ENCODE measurements at regions not wholly inside any gene's neighbourhood (a gene's known extent, or its start where the extent isn't known, plus 50 kb on each side); places are given as distances from the start of the nearest gene placed in this dataset.

DNA sequence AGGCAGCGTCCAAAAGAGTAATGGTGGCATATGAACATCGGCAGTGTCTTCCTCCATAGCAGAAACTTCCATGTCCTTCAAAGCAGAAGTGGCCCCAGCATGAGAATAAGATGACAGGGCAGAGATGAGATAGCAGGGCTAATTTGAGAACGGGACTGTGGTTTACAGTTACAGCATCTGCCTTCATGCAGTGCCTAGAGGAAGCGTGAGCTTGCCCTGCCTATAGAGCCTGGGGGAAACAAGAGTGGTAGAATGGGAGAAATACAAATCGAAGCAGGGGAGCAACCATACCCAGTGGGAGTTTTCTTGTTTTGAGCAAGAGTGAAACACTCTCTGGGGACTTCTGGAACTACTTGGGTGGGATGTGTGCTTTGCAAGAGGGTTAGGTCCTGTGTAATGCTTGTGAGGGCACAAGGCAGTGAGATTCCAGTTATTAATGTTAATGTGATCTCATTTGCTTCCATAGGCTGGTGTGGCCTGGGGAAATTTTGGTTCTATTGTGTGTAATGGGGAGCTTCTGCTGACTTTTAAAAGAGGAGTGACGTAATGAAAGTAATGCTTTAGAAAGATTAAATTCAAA, 616.9 kb downstream of the ZIC1 start:
- Mint-ChIP-seq H3K9me3 (peaks cover 4% of the 10 kb centered on the region), H3K36me3 (ENCODE audit: low read depth) (peaks cover 4% of the 10 kb centered on the region), H3K4me3 (no peak overlapping the region), H3K27ac (ENCODE audit: unreplicated experiment) (no peak overlapping the region), H3K4me1 (no peaks in the 10 kb centered on the region), H3K27me3 (ENCODE audit: low read depth) (no peaks in the 10 kb centered on the region)
- TF ChIP-seq CTCF (conservative IDR thresholded peaks at IDR 0.05), result no peak
- DNase-seq (ENCODE audit: low read depth, low spot score), result no peak

- Mint-ChIP-seq H3K4me3 (no peak overlapping the region), H3K36me3 (ENCODE audit: low read depth) (no peaks in the 10 kb centered on the region), H3K27ac (ENCODE audit: unreplicated experiment) (no peak overlapping the region), H3K27me3 (ENCODE audit: low read depth) (no peaks in the 10 kb centered on the region), H3K4me1 (no peaks in the 10 kb centered on the region), H3K9me3 (no peaks in the 10 kb centered on the region)
- no peak for TF ChIP-seq CTCF (conservative IDR thresholded peaks at IDR 0.05)
- DNase-seq (ENCODE audit: low read depth, low spot score), result no peak
These were observed 621.8 kb downstream of the ZIC1 start for GRCh38 chr3:148030975-148031374.

- Mint-ChIP-seq H3K9me3 (no peaks in the 10 kb centered on the region), H3K4me3 (no peak overlapping the region), H3K27me3 (ENCODE audit: low read depth) (no peaks in the 10 kb centered on the region), H3K4me1 (peaks cover 6% of the 10 kb centered on the region), H3K36me3 (ENCODE audit: low read depth) (no peaks in the 10 kb centered on the region), H3K27ac (ENCODE audit: unreplicated experiment) (no peak overlapping the region)
- DNase-seq (ENCODE audit: low read depth, low spot score), result no peak
- TF ChIP-seq CTCF (conservative IDR thresholded peaks at IDR 0.05), result no peak
These were observed 625.2 kb downstream of the ZIC1 start for GRCh38 chr3:148034353-148034752.

DNA sequence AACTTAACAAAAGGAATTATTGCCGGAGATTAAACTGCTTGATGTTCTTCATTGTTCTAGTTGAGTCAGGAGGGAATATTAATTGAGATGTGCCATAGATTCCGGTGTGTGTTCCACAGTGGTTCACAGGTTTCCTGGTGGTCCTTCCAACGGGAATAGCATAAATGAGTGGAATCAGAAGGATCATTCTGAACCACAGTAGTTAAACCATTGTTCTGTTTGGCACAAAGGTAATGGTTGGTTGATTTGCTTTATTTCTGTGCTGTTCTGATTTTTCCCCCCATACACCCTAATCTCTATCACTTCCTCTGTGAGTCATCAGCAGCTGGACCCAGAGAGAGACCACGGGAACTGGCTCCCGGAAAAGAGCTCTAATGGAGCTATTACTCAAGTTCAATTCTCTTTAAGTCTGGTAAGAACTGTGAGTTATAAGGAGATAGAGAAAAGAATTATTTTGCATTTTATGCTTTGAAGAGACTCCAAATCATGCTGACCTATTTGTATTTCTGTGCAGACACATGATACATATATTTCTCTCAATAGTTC, 627.2 kb downstream of the ZIC1 start:
- peaks cover 6% of the 10 kb centered on the region for H3K4me1 Mint-ChIP-seq
- DNase-seq (ENCODE audit: low read depth, low spot score), result no peak
- no peak overlapping the region for H3K4me3 Mint-ChIP-seq
- H3K36me3 Mint-ChIP-seq (ENCODE audit: low read depth), result no peaks in the 10 kb centered on the region
- no peak for TF ChIP-seq CTCF (conservative IDR thresholded peaks at IDR 0.05)
- H3K27me3 Mint-ChIP-seq (ENCODE audit: low read depth), result no peaks in the 10 kb centered on the region
- no peaks in the 10 kb centered on the region for H3K9me3 Mint-ChIP-seq
- no peak overlapping the region for H3K27ac Mint-ChIP-seq (ENCODE audit: unreplicated experiment)

DNA sequence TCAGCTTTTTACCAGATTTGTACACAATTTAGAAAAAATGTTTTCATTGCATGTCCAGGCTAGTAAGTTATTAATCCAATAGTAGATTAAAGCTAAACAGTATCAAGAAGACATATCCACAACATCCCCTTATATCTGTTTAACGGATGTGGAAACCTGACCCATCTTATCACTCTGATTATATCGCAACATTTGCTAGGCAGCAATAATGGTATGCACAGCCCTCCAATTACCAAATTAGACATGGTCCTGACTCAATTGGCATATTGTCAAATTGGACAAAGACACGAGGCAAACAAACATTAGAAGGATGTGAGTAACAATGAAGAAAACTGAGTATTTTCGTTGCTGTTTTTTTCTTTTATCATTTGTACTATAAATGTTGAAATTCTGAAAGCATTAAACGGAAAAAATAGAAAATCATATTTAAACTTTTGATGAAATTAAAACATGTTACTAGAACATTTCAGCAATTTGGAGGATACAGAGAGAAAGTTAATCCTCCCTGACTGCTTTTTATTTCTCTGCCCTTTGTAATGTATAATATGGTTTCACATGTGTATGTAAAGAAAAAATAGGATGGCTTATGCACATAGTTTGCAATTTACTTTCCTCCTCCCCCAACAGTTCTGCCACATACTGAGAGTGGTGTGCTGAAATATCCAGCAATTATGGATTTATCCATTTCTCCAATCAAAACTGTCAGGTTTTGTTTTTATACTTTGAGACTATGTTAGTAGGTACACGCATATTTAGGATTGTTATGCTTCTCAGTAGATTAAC, 633.7 kb downstream of the ZIC1 start:
- TF ChIP-seq CTCF (conservative IDR thresholded peaks at IDR 0.05), result no peak
- no peak for DNase-seq (ENCODE audit: low read depth, low spot score)
- H3K4me3 Mint-ChIP-seq, result no peak overlapping the region
- H3K27ac Mint-ChIP-seq (ENCODE audit: unreplicated experiment), result no peak overlapping the region
- H3K9me3 Mint-ChIP-seq, result no peaks in the 10 kb centered on the region
- H3K4me1 Mint-ChIP-seq, result peaks cover 9% of the 10 kb centered on the region
- H3K36me3 Mint-ChIP-seq (ENCODE audit: low read depth), result no peaks in the 10 kb centered on the region
- no peaks in the 10 kb centered on the region for H3K27me3 Mint-ChIP-seq (ENCODE audit: low read depth)

Data from neural crest cell (in vitro differentiated cells).